Esophagus squamous epithelium (tissue), 5 donors: ENCODE measurements at regions not wholly inside any gene's neighbourhood (a gene's known extent, or its start where the extent isn't known, plus 50 kb on each side); places are given as distances from the start of the nearest gene placed in this dataset.

Experiments
- DNase-seq: peaks from one replicate; lab custom pipeline; 2025; lab: John Stamatoyannopoulos, UW
- H3K27ac ChIP-seq, 4 donors: fragments of 200-600 bp; sonication (generic); one replicate each; pipeline ENCODE4 v1.5.1; 2016 to 2019; ENCODE audit warnings: mild to moderate bottlenecking in 1 of 4
- H3K27me3 ChIP-seq, 4 donors: fragments of 200-600 bp; sonication (generic); 1 replicate in 3 of 4; 2 replicates in 1 of 4; pipeline versions ENCODE4 v1.5.1 to v1.6.0; 2017 to 2021; ENCODE audit warnings: antibody characterized with exemption in 1 of 4
- H3K36me3 ChIP-seq, 3 donors: fragments of 200-600 bp; sonication (generic); one replicate each; pipeline ENCODE4 v1.5.1; 2016 to 2019
- H3K4me1 ChIP-seq, 3 donors: fragments of 200-600 bp; sonication (generic); one replicate each; pipeline ENCODE4 v1.5.1; 2017 to 2019
- H3K4me3 ChIP-seq, 4 donors: fragments of 200-600 bp; sonication (generic); 1 replicate in 3 of 4; 2 replicates in 1 of 4; pipeline ENCODE4 v1.5.1; 2016 to 2019; ENCODE audit warnings: mild to moderate bottlenecking in 2 of 4, moderate library complexity in 1 of 4
- H3K9me3 ChIP-seq, 3 donors: fragments of 200-600 bp; sonication (generic); one replicate each; pipeline ENCODE4 v1.5.1; 2016 to 2019
- CTCF ChIP-seq, 6 experiments: fragments of 450-650 bp in 4 of 6; fragments of 200-600 bp in 2 of 6; sonication (generic) in 2 of 6; IDR thresholded peaks; one replicate each; pipeline ENCODE4 v1.5.1; 2016 to 2019; ENCODE audit warnings: antibody characterized with exemption in 6 of 6, mild to moderate bottlenecking in 4 of 6, moderate library complexity in 4 of 6
- POLR2A ChIP-seq, 4 donors: fragments of 450-650 bp; IDR thresholded peaks; one replicate each; pipeline ENCODE4 v1.6.1; 2017; ENCODE audit warnings: antibody characterized with exemption in 4 of 4, mild to moderate bottlenecking in 4 of 4, moderate library complexity in 3 of 4
- WGBS, 2 donors: methylation state at CpG; one replicate each; pipeline ENCODE4 v1.1.5; 2018; 5-methylcytosine and 5-hydroxymethylcytosine counted together
- intact Hi-C: fragments of 100-400 bp; cut with DNase I; formaldehyde crosslinking; loops from one replicate; pipeline ENCODE4 v1.15.0; 2022
- donor health status: DM: yes; HTN: yes; CAD: no.

- Histone ChIP-seq H3K9me3 (no peaks in the 10 kb centered on the region), H3K27me3 (no peaks in the 10 kb centered on the region), H3K36me3 (no peaks in the 10 kb centered on the region), H3K4me1 (no peaks in the 10 kb centered on the region), H3K4me3 (no peak overlapping the region), H3K27ac (no peak overlapping the region)
- WGBS, 2 donors, result 67 to 69% methylated on average over 4 of the region's 4 CpGs
- DNase-seq, result no peak
- TF ChIP-seq CTCF (IDR thresholded peaks at IDR 0.05) (no peak), POLR2A (IDR thresholded peaks at IDR 0.05) (no peak)
- intact Hi-C loops, result no loop called here
Measured at GRCh38 chr7:116093516-116094301, 63.1 kb upstream of the TFEC start.

- H3K36me3 ChIP-seq, result no peaks in the 10 kb centered on the region
- no peak for DNase-seq
- TF ChIP-seq CTCF (IDR thresholded peaks at IDR 0.05) (no peak), POLR2A (IDR thresholded peaks at IDR 0.05) (no peak)
- H3K27ac ChIP-seq, result no peak overlapping the region
- 74 to 78% methylated on average over 2 of the region's 2 CpGs for WGBS, 2 donors
- H3K9me3 ChIP-seq, result no peaks in the 10 kb centered on the region
- intact Hi-C loops, result no loop called here
- no peaks in the 10 kb centered on the region for H3K4me1 ChIP-seq
- no peak overlapping the region for H3K4me3 ChIP-seq
- no peaks in the 10 kb centered on the region for H3K27me3 ChIP-seq
Measured at GRCh38 chr7:116095396-116095795, 64.8 kb upstream of the TFEC start.

- H3K4me1 ChIP-seq, result no peaks in the 10 kb centered on the region
- no peak for DNase-seq
Measured at GRCh38 chr7:116097365-116098009, 66.9 kb upstream of the TFEC start.

GRCh38 chr7:116098175-116098574, 67.6 kb upstream of the TFEC start:
- DNase-seq, result no peak
- TF ChIP-seq CTCF (IDR thresholded peaks at IDR 0.05) (no peak), POLR2A (IDR thresholded peaks at IDR 0.05) (no peak)
- intact Hi-C loops, result no loop called here
- H3K36me3 ChIP-seq, result no peaks in the 10 kb centered on the region
- H3K27me3 ChIP-seq, result no peaks in the 10 kb centered on the region
- no peak overlapping the region for H3K27ac ChIP-seq
- H3K4me1 ChIP-seq, result no peaks in the 10 kb centered on the region
- 93 to 95% methylated on average over 12 of the region's 12 CpGs for WGBS, 2 donors
- H3K4me3 ChIP-seq, result no peak overlapping the region
- H3K9me3 ChIP-seq, result no peaks in the 10 kb centered on the region

More at GRCh38 chr7:116097365-116098009, 66.9 kb upstream of the TFEC start:
- no peak overlapping the region for H3K4me3 ChIP-seq
- intact Hi-C loops, result no loop called here
- WGBS, 2 donors, result 47 to 55% methylated on average over 4 of the region's 4 CpGs
- H3K27me3 ChIP-seq, result no peaks in the 10 kb centered on the region
- TF ChIP-seq CTCF (IDR thresholded peaks at IDR 0.05) (peak in 1 of 6 experiments; percentile 12), POLR2A (IDR thresholded peaks at IDR 0.05) (no peak)
- no peak overlapping the region for H3K27ac ChIP-seq
- no peaks in the 10 kb centered on the region for H3K9me3 ChIP-seq
- H3K36me3 ChIP-seq, result no peaks in the 10 kb centered on the region

- Histone ChIP-seq H3K27me3 (no peaks in the 10 kb centered on the region), H3K36me3 (no peaks in the 10 kb centered on the region), H3K4me1 (no peaks in the 10 kb centered on the region), H3K4me3 (no peak overlapping the region), H3K27ac (no peak overlapping the region), H3K9me3 (no peaks in the 10 kb centered on the region)
- intact Hi-C loops, result no loop called here
- no peak for DNase-seq
- no peak for TF ChIP-seq CTCF (IDR thresholded peaks at IDR 0.05)
- no peak for TF ChIP-seq POLR2A (IDR thresholded peaks at IDR 0.05)
- 79 to 85% methylated on average over 2 of the region's 2 CpGs for WGBS, 2 donors
Measured at GRCh38 chr7:116100626-116101025, 70.1 kb upstream of the TFEC start.
